Type B pancreatic cell (in vitro differentiated cells): ENCODE measurements at regions not wholly inside any gene's neighbourhood (a gene's known extent, or its start where the extent isn't known, plus 50 kb on each side); places are given as distances from the start of the nearest gene placed in this dataset.

Experiments used
- DNase-seq: peaks from one replicate; pipeline ENCODE4 v3.0.0; 2021; ENCODE audit warnings: mixed read lengths; ENCODE audit not compliant: unreplicated experiment; ENCODE audit errors: extremely low spot score
- H3K27ac Mint-ChIP-seq: 2 replicates; pipeline ENCODE4 v1.8.0; 2021; ENCODE audit warnings: mild to moderate bottlenecking, mixed read lengths
- H3K27me3 Mint-ChIP-seq: 2 replicates; pipeline ENCODE4 v1.8.0; 2021; ENCODE audit warnings: mixed read lengths
- H3K36me3 Mint-ChIP-seq: 2 replicates; pipeline ENCODE4 v1.8.0; 2021; ENCODE audit warnings: mixed read lengths
- H3K4me1 Mint-ChIP-seq: one replicate; pipeline ENCODE4 v1.8.0; 2021; ENCODE audit warnings: mixed read lengths; ENCODE audit not compliant: unreplicated experiment
- H3K4me3 Mint-ChIP-seq: 2 replicates; pipeline ENCODE4 v1.8.0; 2021; ENCODE audit warnings: mild to moderate bottlenecking, mixed read lengths
- H3K9me3 Mint-ChIP-seq: 2 replicates; pipeline ENCODE4 v1.8.0; 2021; ENCODE audit warnings: mixed read lengths
- CTCF ChIP-seq: fragments of 200-600 bp; sonication (generic); conservative IDR thresholded peaks from 2 replicates; pipeline ENCODE4 v1.5.0; 2021; ENCODE audit warnings: antibody characterized with exemption, mild to moderate bottlenecking

GRCh38 chr2:106969777-106970176 lies 83.8 kb upstream of the ST6GAL2 start:
- Mint-ChIP-seq H3K36me3 (no peaks in the 10 kb centered on the region), H3K4me3 (no peak overlapping the region), H3K9me3 (peaks cover 3% of the 10 kb centered on the region), H3K27ac (no peak overlapping the region), H3K4me1 (peaks cover 4% of the 10 kb centered on the region), H3K27me3 (peaks cover 11% of the 10 kb centered on the region)
- no peak for TF ChIP-seq CTCF
- DNase-seq: no peak

- H3K27me3 Mint-ChIP-seq: peaks cover 7% of the 10 kb centered on the region
- H3K4me3 Mint-ChIP-seq: no peak overlapping the region
- H3K36me3 Mint-ChIP-seq: no peaks in the 10 kb centered on the region
- DNase-seq: no peak
- no peak overlapping the region for H3K27ac Mint-ChIP-seq
- TF ChIP-seq CTCF: no peak
- H3K4me1 Mint-ChIP-seq: peaks cover 9% of the 10 kb centered on the region
- peaks cover 3% of the 10 kb centered on the region for H3K9me3 Mint-ChIP-seq
These were observed 84.7 kb upstream of the ST6GAL2 start for GRCh38 chr2:106970471-106971261.

DNA sequence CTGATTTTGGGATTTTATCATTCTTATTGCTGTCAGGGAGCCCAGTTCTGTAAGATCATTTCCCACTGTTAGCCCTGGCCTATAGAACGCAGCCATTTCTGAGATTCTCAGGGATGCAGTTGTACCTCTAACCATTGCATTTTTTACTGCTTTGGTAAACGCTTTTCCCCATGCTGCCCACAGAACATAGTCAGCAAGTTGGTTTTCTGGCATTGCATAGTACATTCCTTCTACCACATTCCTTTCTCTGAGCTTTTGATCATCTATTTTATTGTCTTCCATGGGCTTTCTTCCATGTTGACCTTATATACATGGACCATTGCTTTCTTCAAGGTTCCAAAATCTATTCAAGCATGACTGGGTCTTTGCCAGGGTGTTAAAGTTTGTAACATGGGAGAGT lies 86.8 kb upstream of the ST6GAL2 start:
- H3K4me1 Mint-ChIP-seq: peaks cover 23% of the 10 kb centered on the region
- no peak for DNase-seq
- H3K4me3 Mint-ChIP-seq: no peak overlapping the region
- peaks cover 2% of the 10 kb centered on the region for H3K27me3 Mint-ChIP-seq
- no peak for TF ChIP-seq CTCF
- H3K27ac Mint-ChIP-seq: no peak overlapping the region
- no peaks in the 10 kb centered on the region for H3K36me3 Mint-ChIP-seq
- H3K9me3 Mint-ChIP-seq: peaks cover 3% of the 10 kb centered on the region

DNA sequence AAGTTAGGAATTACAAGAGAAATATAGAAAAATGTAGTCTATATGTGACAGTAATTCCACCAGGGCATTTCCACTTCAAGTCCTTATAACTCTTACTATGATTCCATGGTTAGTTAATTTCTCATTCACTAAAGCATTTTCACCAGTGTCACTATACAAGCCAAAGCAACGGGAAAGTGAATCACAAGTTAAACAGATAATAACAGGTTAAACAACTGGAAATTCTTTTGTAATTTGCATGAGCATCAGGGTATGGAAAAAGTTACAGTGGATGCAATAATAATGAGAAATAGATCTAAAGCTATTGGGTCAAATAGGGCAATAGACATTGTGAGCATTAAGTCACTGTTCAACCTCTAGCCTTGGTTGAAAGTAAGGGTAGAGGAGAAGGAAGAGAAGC lies 88.9 kb upstream of the ST6GAL2 start:
- DNase-seq: no peak
- Mint-ChIP-seq H3K27me3 (peaks cover 2% of the 10 kb centered on the region), H3K9me3 (no peaks in the 10 kb centered on the region), H3K4me1 (peaks cover 25% of the 10 kb centered on the region), H3K27ac (no peak overlapping the region), H3K4me3 (no peak overlapping the region), H3K36me3 (no peaks in the 10 kb centered on the region)
- no peak for TF ChIP-seq CTCF

DNA sequence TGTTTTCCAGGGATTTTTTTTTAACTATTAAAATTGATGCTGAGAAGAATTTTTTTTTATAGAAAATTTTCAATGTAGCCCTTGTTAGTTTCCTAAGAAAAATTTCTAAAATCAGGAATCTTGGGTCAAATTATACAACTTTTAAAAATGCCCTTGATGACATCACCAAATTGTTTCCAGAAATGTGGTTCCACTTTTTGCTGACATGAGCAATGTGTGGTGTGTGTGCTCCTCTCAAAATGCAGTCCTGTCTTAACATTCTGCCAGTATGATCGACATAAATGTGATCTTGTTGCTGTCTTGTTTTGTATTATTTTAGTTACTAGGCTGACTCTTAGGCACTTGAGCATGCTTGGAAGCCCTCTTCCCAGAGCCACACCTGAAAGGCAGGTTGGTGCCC lies 89.7 kb upstream of the ST6GAL2 start:
- H3K27ac Mint-ChIP-seq: no peak overlapping the region
- H3K4me1 Mint-ChIP-seq: peaks cover 22% of the 10 kb centered on the region
- H3K4me3 Mint-ChIP-seq: no peak overlapping the region
- H3K36me3 Mint-ChIP-seq: no peaks in the 10 kb centered on the region
- no peaks in the 10 kb centered on the region for H3K9me3 Mint-ChIP-seq
- peaks cover 2% of the 10 kb centered on the region for H3K27me3 Mint-ChIP-seq
- no peak for TF ChIP-seq CTCF
- DNase-seq: no peak

DNA sequence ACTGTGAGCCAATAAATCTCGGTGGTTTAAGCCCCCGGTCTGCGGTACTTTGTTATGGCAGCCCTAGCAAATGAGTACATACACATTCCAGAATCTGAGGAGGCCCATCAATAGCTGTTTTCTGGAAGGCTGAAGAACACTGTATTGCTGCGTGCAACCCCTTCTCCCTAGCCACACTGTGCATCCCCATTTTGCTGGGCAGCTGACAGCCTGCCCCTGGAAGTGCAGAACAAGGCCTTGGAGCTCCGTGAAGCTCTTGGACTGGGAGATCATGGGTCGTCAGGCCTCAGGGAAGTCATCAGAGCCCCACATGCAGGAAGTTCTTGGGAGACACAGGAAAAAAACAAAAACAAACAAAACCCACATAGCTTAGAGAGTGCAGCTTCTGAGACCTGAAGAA lies 90.6 kb upstream of the ST6GAL2 start:
- no peaks in the 10 kb centered on the region for H3K36me3 Mint-ChIP-seq
- H3K27ac Mint-ChIP-seq: no peak overlapping the region
- H3K4me1 Mint-ChIP-seq: peaks cover 21% of the 10 kb centered on the region
- DNase-seq: no peak
- H3K4me3 Mint-ChIP-seq: no peak overlapping the region
- no peaks in the 10 kb centered on the region for H3K9me3 Mint-ChIP-seq
- no peak for TF ChIP-seq CTCF
- peaks cover 2% of the 10 kb centered on the region for H3K27me3 Mint-ChIP-seq
